ENCODE measurements at regions not wholly inside any gene's neighbourhood (a gene's known extent, or its start where the extent isn't known, plus 50 kb on each side); places are given as distances from the start of the nearest gene placed in this dataset.

GRCh38 chr6:169988769-169989550, 237.5 kb downstream of the ERMARD start:
- no peak for DNase-seq

DNA sequence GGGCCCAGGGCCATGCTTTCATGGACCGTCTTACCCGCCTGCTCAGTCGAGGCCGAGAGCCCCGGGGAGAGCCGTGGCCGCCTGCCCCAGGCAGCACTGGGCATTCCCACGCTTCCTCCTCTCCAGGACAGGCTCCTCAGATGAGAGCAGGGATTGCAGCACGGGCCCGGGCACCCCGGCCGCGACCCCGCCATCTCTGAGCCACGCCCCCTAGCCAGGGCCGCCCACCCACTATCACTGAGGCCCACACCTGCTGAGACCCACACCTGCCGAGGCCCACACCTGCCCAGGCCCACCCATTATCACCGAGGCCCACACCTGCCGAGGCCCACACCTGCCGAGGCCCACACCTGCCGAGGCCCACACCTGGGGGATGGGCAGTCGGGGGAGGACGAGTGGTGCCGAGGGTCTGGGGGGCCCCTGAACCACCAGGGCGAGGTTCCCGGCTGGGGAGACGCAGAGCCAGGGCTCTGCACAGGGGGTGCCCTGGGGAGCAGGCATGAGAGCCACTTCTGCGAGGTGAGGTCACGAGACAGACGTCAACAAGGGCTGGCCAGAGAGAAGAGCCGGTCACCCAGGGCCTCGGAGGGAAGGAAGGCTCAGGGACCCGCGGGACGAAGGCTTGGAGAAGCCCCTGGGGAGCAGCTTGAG, 235.6 kb downstream of the ERMARD start:
- no peak for DNase-seq

DNA sequence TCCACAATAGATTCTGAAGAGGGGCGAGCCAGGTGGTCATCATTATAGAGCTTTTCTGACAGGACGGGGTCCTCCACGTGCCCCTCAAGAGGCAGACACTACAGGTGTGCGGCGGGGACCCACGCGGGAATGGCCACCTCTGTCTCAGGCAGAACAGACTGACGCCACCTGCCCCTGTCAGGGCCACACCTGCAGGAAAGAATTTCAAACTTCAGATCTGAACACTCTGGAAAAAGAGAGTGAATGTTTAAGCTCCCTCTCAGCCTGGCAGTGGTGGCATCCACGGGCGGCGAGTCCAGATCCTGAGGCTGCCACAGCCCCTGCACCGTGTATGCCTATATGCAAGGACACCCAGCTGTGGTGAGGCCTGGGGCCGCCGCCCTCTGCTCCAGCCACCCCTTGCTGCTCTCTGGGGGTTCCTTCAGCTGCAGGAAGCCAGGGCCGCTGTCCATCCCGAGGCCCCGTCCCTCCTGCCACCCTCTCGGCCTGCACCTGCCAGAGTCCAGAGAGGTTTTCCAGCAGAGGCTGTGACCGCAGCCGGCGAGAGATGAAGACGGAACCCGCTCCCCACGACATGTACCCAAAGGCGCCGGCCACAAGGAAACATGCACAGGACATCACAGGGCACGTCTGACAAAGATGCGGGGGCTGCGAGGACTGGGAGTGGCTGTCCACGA, 234.9 kb downstream of the ERMARD start:
- no peak for DNase-seq

DNA sequence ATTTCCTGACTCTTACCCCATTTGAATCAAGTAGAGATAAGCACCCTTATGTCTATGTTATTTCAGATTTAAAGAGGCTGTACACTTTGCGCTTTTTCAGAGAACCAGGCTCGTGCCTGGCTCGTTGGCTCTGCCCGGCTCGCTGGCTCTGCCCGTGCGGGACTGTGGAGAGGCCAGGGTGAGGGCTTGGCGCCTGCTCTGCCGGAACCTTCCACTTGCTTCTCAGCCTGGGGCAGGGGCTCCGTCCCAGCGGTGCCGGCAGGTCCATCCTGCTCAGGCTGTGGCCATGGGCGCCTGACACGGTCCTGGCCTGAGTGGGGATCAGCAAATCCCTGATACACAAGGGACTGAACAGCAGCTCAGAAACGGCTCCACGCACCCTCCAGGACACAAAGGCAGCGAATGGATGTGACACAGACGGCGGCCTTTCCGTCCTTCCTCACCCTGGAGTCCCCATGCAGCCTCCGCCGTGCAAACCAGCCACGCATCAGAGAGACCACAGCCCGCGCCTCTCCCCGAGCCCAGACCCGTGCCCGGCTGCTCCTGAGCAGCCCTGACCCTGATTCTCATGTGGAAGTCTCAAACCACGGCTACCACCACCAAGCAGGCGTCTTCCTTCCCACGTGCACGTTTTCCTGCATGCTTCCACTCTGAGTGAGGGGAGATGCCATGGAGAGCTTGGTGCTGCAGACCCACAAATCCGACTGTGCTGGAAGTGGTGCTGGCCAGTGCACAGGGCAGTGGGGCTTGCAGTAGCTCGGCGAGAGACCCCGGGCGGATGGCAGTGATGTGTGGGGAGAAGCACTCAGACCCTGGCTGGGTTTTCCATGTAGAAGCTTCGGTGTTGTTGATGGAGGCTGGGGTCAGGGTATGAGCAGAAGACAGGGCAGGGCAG, 233.9 kb downstream of the ERMARD start:
- no peak for DNase-seq

- DNase-seq, result no peak
Measured at GRCh38 chr6:169984181-169985120, 233.0 kb downstream of the ERMARD start.

GRCh38 chr6:169983651-169984050, 232.2 kb downstream of the ERMARD start:
- DNase-seq, result no peak

DNA sequence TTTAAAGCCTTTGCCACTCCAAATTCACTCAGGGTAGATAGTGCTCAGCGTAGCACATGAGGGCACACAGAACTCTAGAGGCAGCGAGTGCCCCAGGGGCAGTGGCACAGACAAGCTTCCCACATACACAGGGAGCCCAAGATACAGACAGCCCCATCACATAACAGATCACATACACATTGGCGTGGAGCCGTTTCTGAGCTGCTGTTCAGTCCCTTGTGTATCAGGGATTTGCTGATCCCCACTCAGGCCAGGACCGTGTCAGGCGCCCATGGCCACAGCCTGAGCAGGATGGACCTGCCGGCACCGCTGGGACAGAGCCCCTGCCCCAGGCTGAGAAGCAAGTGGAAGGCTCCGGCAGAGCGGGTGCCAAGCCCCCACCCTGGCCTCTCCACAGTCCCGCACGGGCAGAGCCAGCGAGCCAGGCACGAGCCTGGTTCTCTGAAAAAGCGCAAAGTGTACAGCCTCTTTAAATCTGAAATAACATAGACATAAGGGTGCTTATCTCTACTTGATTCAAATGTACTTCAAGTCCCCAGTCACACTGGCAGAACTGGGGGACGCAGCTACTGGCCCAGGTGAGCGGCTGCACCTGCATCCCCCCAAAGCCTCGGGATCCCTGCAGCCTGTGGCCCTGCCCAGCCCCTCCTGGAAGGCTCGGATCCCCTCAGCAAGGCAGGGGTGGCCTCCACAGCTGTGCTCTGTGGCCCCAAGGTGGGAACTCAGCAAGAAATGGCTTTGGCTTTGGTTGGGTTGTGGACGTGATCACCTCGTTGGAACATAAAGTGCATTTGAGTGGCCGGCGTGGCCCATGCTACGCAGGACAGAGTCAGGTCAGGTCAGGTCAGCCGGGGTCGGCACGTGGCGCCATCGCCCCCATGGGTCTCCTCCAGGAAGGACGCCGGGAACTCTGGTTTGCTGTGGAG, 231.3 kb downstream of the ERMARD start:
- DNase-seq, result no peak

DNA sequence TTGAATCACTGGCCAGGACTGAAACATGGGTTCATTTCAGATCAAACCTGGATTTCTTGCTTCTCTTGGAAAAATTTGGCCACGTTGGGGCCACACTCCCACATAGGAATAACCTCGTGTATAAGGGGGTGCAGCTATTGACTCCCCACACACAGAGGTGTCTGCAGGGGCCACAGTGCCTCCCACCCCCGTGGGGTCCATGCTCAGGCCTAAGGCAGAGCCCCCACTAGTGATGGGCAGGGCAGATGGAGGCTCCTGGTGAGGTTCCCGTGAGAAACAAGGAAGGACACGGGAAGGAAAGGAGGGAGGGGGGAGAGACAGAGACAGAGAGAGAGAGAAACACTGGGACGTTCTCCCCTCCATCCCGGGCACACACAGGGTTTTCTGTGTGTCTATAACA, 230.5 kb downstream of the ERMARD start:
- DNase-seq, result no peak

DNA sequence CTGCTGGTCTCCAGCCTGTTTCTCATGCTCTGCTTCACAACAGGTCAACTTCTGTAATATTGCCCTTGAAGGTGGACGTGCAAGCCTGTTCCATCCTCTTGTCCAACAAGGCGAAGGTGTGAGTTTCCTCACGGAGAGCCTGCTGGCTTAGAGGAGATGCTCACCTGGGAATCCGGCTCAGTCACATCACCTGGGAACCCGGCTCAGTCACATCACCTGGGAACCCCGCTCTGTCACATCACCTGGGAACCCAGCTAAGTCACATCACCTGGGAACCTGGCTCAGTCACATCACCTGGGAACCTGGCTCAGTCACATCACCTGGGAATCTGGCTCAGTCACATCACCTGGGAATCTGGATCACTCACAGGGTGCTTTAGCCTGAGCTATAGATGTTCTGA, 230.1 kb downstream of the ERMARD start:
- no peak for DNase-seq

DNA sequence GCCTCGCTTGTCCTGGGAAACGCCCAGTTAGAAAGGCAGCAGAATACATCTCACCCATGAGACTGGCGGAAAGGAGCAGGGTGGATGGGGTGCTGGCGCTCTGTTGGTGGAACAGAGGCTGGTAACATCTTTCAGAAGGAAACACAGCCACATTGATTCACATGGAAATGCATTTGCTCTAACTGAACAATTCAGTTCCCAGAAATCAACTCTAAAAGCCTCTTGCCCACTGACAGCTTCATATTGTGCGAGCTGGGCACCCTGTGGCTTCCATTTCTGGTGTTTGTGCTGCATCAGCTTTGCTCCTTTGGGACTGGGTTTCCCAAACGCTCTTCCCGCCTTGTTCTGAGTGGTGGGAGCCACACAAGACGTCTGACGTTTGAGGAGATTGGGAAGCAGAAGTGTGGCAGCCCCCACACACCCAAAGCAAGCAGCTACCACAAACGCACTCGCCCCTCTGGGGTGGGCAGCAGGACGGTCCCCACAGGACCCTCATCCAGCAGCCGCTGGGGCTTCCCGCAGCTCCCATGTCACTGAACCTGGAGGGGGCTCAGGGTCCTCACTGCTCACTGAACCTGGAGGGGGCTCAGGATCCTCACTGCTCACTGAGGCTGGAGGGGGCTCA, 229.5 kb downstream of the ERMARD start:
- DNase-seq, result no peak

DNA sequence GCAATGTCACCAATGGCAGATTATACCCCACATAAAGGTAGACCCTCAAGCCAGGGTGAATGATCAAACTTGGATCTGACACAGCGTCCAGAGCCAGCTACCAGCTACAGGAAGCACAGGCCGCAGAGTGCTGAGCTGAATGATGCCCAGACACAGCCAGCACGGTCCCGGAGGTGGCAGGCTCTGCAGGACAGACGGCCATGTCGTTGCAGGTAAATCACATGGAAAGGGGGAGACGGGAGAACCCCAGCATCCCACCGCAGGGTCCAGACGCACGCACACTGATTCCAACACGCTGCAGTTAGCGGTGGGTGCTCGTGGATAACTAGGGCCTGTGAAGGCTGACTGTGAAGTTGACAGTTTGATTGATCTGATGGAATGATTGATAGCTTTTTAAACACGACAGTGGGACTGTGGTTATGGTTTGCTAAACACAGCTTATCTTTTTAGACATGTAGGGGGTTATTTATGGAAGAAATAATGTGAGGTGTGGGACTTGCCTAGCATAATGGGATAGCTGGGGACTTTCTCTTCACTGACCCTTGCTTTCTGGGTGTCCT, 228.5 kb downstream of the ERMARD start:
- DNase-seq, result no peak

- no peak for DNase-seq
Measured at GRCh38 chr6:169978615-169979161, 227.3 kb downstream of the ERMARD start.

- no peak for DNase-seq
Measured at GRCh38 chr6:169977434-169978265, 226.2 kb downstream of the ERMARD start.

DNA sequence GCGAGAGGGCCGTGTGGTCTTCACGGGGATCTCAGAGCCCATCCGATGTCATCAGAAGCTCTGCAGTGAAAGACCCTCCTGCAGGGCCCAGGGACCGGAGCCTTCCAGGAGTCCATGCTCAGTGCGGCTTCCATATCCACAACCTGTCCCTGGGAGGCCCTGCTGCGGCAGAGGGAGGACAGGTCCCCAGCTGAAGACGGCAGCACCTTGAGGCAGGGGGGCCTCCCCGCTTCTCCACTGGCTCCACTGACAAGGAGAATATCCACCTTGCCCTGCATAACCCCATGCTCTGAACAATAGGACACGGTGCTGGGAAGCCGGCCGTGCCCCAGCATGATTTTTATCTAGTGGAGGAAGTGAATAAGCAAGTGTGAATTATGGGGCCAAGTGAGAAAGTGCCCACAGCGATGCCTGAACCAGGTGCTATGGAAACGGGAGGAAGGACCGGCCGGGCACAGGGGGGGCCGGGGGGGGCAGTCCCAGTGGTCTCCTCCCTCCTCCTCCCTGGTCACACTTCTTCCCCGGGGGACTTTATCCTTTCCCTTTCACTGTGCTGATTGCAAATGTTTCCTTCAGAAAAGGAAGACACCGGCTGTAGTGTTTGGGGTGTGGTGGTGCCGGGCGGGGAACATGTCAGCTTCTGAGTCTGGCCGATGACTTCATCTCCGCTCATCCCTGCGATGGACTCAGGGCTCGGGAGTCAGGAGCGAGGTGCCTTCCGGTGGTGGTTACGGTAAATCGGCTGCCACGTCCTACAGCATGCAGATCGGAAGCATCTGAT, 225.1 kb downstream of the ERMARD start:
- no peak for DNase-seq

DNA sequence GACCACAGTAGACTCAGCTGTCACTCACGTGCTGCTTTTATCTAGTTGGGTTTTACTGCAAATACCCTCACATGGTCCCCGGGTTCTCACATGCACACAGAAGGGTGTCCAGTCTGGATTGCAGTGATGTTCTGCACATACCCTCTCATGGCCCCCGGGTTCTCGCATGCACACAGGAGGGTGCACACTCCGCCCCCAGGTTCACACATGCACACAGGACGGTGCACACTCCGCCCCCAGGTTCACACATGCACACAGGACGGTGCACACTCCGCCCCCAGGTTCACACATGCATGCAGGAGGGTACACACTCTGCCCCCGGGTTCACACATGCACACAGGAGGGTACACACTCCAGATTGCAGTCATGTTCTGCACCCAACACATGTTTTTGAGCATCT, 224.3 kb downstream of the ERMARD start:
- no peak for DNase-seq

GRCh38 chr6:169975286-169975685, 223.9 kb downstream of the ERMARD start:
- no peak for DNase-seq

GRCh38 chr6:169974663-169975062, 223.2 kb downstream of the ERMARD start:
- no peak for DNase-seq

All from activated T-cell treated with anti-CD3 and anti-CD28 coated beads, Interleukin-2, amount 50 U/mL, for 48 hours (primary cell).